Suprapubic skin (tissue), 4 donors: ENCODE measurements at regions not wholly inside any gene's neighbourhood (a gene's known extent, or its start where the extent isn't known, plus 50 kb on each side); places are given as distances from the start of the nearest gene placed in this dataset.

Experiments
- DNase-seq, 2 donors: peaks; one replicate each; pipeline ENCODE4 v3.0.0-alpha.2; 2019; ENCODE audit warnings: low spot score in 2 of 2
- H3K27ac ChIP-seq: fragments of 200-600 bp; sonication (generic); one replicate; pipeline ENCODE4 v1.5.1; 2019
- H3K27me3 ChIP-seq: fragments of 200-600 bp; sonication (generic); one replicate; pipeline ENCODE4 v1.5.1; 2019
- H3K36me3 ChIP-seq: fragments of 200-600 bp; sonication (generic); one replicate; pipeline ENCODE4 v1.5.1; 2019
- H3K4me1 ChIP-seq: fragments of 200-600 bp; sonication (generic); one replicate; pipeline ENCODE4 v1.5.1; 2019
- H3K4me3 ChIP-seq: fragments of 200-600 bp; sonication (generic); one replicate; pipeline ENCODE4 v1.5.1; 2019; ENCODE audit warnings: mild to moderate bottlenecking
- H3K9me3 ChIP-seq: fragments of 200-600 bp; sonication (generic); one replicate; pipeline ENCODE4 v1.5.1; 2019
- EP300 ChIP-seq: sonication (generic); formaldehyde crosslinking; IDR thresholded peaks from one replicate; pipeline ENCODE4 v1.6.1; 2017; ENCODE audit warnings: antibody characterized with exemption
- POLR2A ChIP-seq, 2 donors: fragments of 450-650 bp; IDR thresholded peaks; one replicate each; pipeline ENCODE4 v1.6.1; 2017; ENCODE audit warnings: antibody characterized with exemption in 2 of 2, mild to moderate bottlenecking in 2 of 2, moderate library complexity in 2 of 2
- POLR2AphosphoS5 ChIP-seq, 3 donors: sonication (generic); formaldehyde crosslinking; IDR thresholded peaks; one replicate each; pipeline ENCODE4 v1.6.1; 2017; ENCODE audit warnings: antibody characterized with exemption in 3 of 3
- WGBS: methylation state at CpG from one replicate; pipeline ENCODE4 v1.1.5; 2018; 5-methylcytosine and 5-hydroxymethylcytosine counted together
- TF ChIP-seq, protein P1 (sequence below), 2 donors: fragments of 200-600 bp in 1 of 2; fragments of 450-650 bp in 1 of 2; sonication (generic) in 1 of 2; IDR thresholded peaks; one replicate each; pipeline ENCODE4 v1.5.1; 2016 to 2019; ENCODE audit warnings: antibody characterized with exemption in 2 of 2, mild to moderate bottlenecking in 1 of 2, moderate library complexity in 1 of 2

DNA sequence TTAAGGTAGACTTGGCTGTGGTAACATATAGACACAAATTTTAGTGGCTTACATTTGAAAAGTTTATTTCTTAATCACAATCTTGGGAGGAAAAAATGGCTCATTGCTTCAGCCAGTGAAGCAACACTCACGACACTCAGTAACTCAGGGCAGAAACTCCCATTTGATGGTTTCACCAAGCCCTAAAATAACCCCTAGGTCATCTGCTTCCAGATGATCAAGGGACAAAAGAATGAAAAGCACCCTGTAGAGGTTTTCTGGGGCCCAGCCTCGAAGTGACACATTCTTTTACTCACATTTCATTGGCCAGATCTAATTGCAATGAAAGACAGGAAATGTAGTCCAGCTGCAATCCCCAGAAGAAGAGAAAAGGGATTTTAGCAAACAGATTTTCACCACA is 275.9 kb downstream of the TMX3 start:
- TF ChIP-seq POLR2AphosphoS5 (IDR thresholded peaks at IDR 0.05): no peak
- no peak for TF ChIP-seq EP300
- TF ChIP-seq, protein P1, sequence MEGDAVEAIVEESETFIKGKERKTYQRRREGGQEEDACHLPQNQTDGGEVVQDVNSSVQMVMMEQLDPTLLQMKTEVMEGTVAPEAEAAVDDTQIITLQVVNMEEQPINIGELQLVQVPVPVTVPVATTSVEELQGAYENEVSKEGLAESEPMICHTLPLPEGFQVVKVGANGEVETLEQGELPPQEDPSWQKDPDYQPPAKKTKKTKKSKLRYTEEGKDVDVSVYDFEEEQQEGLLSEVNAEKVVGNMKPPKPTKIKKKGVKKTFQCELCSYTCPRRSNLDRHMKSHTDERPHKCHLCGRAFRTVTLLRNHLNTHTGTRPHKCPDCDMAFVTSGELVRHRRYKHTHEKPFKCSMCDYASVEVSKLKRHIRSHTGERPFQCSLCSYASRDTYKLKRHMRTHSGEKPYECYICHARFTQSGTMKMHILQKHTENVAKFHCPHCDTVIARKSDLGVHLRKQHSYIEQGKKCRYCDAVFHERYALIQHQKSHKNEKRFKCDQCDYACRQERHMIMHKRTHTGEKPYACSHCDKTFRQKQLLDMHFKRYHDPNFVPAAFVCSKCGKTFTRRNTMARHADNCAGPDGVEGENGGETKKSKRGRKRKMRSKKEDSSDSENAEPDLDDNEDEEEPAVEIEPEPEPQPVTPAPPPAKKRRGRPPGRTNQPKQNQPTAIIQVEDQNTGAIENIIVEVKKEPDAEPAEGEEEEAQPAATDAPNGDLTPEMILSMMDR (IDR thresholded peaks at IDR 0.05): no peak
- no peak for TF ChIP-seq POLR2A (IDR thresholded peaks at IDR 0.05)
- Histone ChIP-seq H3K27ac (peak overlapping the region; percentile 50), H3K4me3 (no peak overlapping the region), H3K36me3 (no peaks in the 10 kb centered on the region), H3K9me3 (no peaks in the 10 kb centered on the region), H3K4me1 (no peaks in the 10 kb centered on the region), H3K27me3 (no peaks in the 10 kb centered on the region)
- WGBS: 34% methylated on average over 2 of the region's 2 CpGs
- DNase-seq: no peak

- H3K9me3 ChIP-seq: no peaks in the 10 kb centered on the region
- WGBS: 94% methylated on average over 3 of the region's 3 CpGs
- H3K36me3 ChIP-seq: no peaks in the 10 kb centered on the region
- H3K27ac ChIP-seq: peak overlapping the region; percentile 50
- no peaks in the 10 kb centered on the region for H3K27me3 ChIP-seq
- no peak for TF ChIP-seq EP300
- TF ChIP-seq POLR2AphosphoS5 (IDR thresholded peaks at IDR 0.05): no peak
- TF ChIP-seq, protein P1 (IDR thresholded peaks at IDR 0.05): no peak
- no peak for TF ChIP-seq POLR2A (IDR thresholded peaks at IDR 0.05)
- no peak overlapping the region for H3K4me3 ChIP-seq
- no peaks in the 10 kb centered on the region for H3K4me1 ChIP-seq
- no peak for DNase-seq
Observed at GRCh38 chr18:68438536-68438935, 276.4 kb downstream of the TMX3 start.

DNA sequence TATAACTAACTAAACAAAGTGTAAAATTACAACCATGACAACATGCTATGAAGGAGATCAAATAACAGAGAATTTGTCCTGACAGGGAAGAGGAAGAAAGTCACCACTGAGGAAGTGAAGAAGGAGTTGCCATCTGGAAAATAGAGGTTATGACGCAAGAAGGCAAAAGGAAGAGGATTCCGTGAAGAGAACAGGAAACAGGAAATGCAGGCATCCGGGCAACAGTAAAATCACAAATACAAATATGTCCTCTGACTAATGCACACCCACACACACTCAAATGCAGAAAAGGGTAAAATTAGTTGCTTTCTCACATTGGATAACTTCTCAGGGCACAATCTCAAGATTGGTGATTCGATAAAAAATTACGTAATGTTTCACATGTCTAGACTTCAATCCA is 278.4 kb downstream of the TMX3 start:
- no peaks in the 10 kb centered on the region for H3K27me3 ChIP-seq
- H3K4me1 ChIP-seq: no peaks in the 10 kb centered on the region
- no peak for TF ChIP-seq POLR2AphosphoS5 (IDR thresholded peaks at IDR 0.05)
- TF ChIP-seq EP300: no peak
- TF ChIP-seq POLR2A (IDR thresholded peaks at IDR 0.05): no peak
- TF ChIP-seq, protein P1 (IDR thresholded peaks at IDR 0.05): no peak
- no peak overlapping the region for H3K27ac ChIP-seq
- no peaks in the 10 kb centered on the region for H3K36me3 ChIP-seq
- no peak for DNase-seq
- no peaks in the 10 kb centered on the region for H3K9me3 ChIP-seq
- no peak overlapping the region for H3K4me3 ChIP-seq
- WGBS: 58% methylated on average over 5 of the region's 5 CpGs

- no peaks in the 10 kb centered on the region for H3K27me3 ChIP-seq
- no peak overlapping the region for H3K4me3 ChIP-seq
- no peaks in the 10 kb centered on the region for H3K36me3 ChIP-seq
- DNase-seq: no peak
- no peaks in the 10 kb centered on the region for H3K4me1 ChIP-seq
- WGBS: 71% methylated on average over 2 of the region's 2 CpGs
- no peak overlapping the region for H3K27ac ChIP-seq
- H3K9me3 ChIP-seq: no peaks in the 10 kb centered on the region
- TF ChIP-seq POLR2AphosphoS5 (IDR thresholded peaks at IDR 0.05) (no peak), EP300 (no peak), POLR2A (IDR thresholded peaks at IDR 0.05) (no peak)
- TF ChIP-seq, protein P1 (IDR thresholded peaks at IDR 0.05): no peak
Observed at GRCh38 chr18:68435581-68435980, 279.3 kb downstream of the TMX3 start.

DNA sequence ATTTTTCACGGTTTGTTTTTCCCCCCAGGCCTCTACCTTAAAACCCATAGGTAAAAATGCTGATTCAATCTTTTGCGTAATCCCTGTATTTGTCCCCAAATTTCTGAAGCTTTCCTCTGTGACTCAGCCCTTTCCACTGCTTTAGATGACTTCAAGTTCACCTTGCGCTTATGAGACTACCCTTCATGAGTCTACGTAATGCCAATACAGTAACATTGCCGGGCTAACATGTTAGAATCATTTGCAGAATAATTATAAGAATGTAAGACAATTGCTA is 283.0 kb downstream of the TMX3 start:
- Histone ChIP-seq H3K27ac (no peak overlapping the region), H3K4me3 (no peak overlapping the region), H3K9me3 (no peaks in the 10 kb centered on the region), H3K27me3 (no peaks in the 10 kb centered on the region), H3K36me3 (no peaks in the 10 kb centered on the region), H3K4me1 (no peaks in the 10 kb centered on the region)
- no peak for TF ChIP-seq POLR2AphosphoS5 (IDR thresholded peaks at IDR 0.05)
- TF ChIP-seq, protein P1 (IDR thresholded peaks at IDR 0.05): no peak
- no peak for TF ChIP-seq EP300
- no peak for TF ChIP-seq POLR2A (IDR thresholded peaks at IDR 0.05)
- no peak for DNase-seq
- 73% methylated on average over 5 of the region's 5 CpGs for WGBS
